ENCODE measurements at regions not wholly inside any gene's neighbourhood (a gene's known extent, or its start where the extent isn't known, plus 50 kb on each side); places are given as distances from the start of the nearest gene placed in this dataset.

GRCh38 chr7:80002865-80003264, 131.8 kb upstream of the GNAI1 start:
- TF ChIP-seq POLR2AphosphoS5 (IDR thresholded peaks at IDR 0.05; ENCODE audit: insufficient read depth, low read depth, low read length) (no peak), POLR2A (IDR thresholded peaks at IDR 0.05; ENCODE audit: low read depth, low read length) (no peak), CTCF (IDR thresholded peaks at IDR 0.05; ENCODE audit: extremely low read depth in 1 of 2, insufficient read depth in 1 of 2, low read depth in 1 of 2, low read length in 2 of 2) (no peak), GATA2 (IDR thresholded peaks at IDR 0.05; ENCODE audit: insufficient read depth, insufficient read length, low read depth, low read length) (no peak), JUN (IDR thresholded peaks at IDR 0.05; ENCODE audit: borderline replicate concordance, insufficient read depth, insufficient read length, low read depth) (no peak), EZH2 (IDR thresholded peaks at IDR 0.05; ENCODE audit: borderline replicate concordance, low read depth, low read length, severe bottlenecking) (no peak), MAX (IDR thresholded peaks at IDR 0.05; ENCODE audit: insufficient read depth, insufficient read length) (no peak), MYC (IDR thresholded peaks at IDR 0.05; ENCODE audit: low read depth, low read length) (no peak)

All from endothelial cell of umbilical vein (primary cell).